CD14-positive monocyte (primary cell): ENCODE measurements at regions not wholly inside any gene's neighbourhood (a gene's known extent, or its start where the extent isn't known, plus 50 kb on each side); places are given as distances from the start of the nearest gene placed in this dataset.

Experiments
- DNase-seq, 3 donors: peaks; one replicate each; pipeline ENCODE4 v3.0.0-alpha.2; 2011 to 2022
- H2AFZ ChIP-seq: 2 replicates; pipeline ENCODE4 v1.6.0; 2012; ENCODE audit warnings: mild to moderate bottlenecking, low read depth, low read length, inconsistent platforms; ENCODE audit not compliant: insufficient read depth, poor library complexity, severe bottlenecking
- H3K27ac ChIP-seq, 2 donors: 1 replicate in 1 of 2; 2 replicates in 1 of 2; pipeline ENCODE4 v1.5.1; 2012 to 2013; ENCODE audit warnings: low read length in 2 of 2, control low read depth in 1 of 2, inconsistent platforms in 1 of 2, low read depth in 1 of 2, mild to moderate bottlenecking in 1 of 2
- H3K27me3 ChIP-seq, 2 donors: one replicate each; pipeline versions ENCODE4 v1.6.0 to v1.6.1; 2011 to 2013; ENCODE audit warnings: low read length in 2 of 2; ENCODE audit not compliant: control insufficient read depth in 2 of 2, insufficient read depth in 2 of 2
- H3K36me3 ChIP-seq, 2 donors: replicated peaks in 1 of 2; 1 replicate in 1 of 2; 2 replicates in 1 of 2; pipeline versions ENCODE4 v1.5.1 to v1.6.1; 2012 to 2013; ENCODE audit warnings: low read length in 2 of 2, control low read depth in 1 of 2, inconsistent platforms in 1 of 2, mild to moderate bottlenecking in 1 of 2; ENCODE audit not compliant: insufficient read depth in 2 of 2, control insufficient read depth in 1 of 2
- H3K4me1 ChIP-seq, 2 donors: 1 replicate in 1 of 2; 2 replicates in 1 of 2; pipeline versions ENCODE4 v1.5.1 to v1.6.1; 2012 to 2013; ENCODE audit warnings: low read length in 2 of 2, control low read depth in 1 of 2, inconsistent platforms in 1 of 2, mild to moderate bottlenecking in 1 of 2, moderate library complexity in 1 of 2; ENCODE audit not compliant: insufficient read depth in 2 of 2, control insufficient read depth in 1 of 2
- H3K4me2 ChIP-seq: replicated peaks from 2 replicates; pipeline ENCODE3; 2012; ENCODE audit warnings: low read length, moderate library complexity, mild to moderate bottlenecking; ENCODE audit not compliant: poor library complexity, severe bottlenecking; ENCODE audit errors: extremely low read depth
- H3K4me3 ChIP-seq, 3 experiments: fragments of 200-600 bp in 1 of 3; sonication (generic) in 1 of 3; replicated peaks in 1 of 3; 1 replicate in 2 of 3; 2 replicates in 1 of 3; pipeline ENCODE4 v1.5.1; 2011 to 2013; ENCODE audit warnings: low read length in 3 of 3, mild to moderate bottlenecking in 3 of 3, control low read depth in 2 of 3, low read depth in 2 of 3, inconsistent platforms in 1 of 3, moderate library complexity in 1 of 3
- H3K79me2 ChIP-seq: 2 replicates; pipeline ENCODE4 v1.6.0; 2012; ENCODE audit warnings: mild to moderate bottlenecking, control low read depth, inconsistent platforms, low read length, moderate library complexity; ENCODE audit not compliant: insufficient read depth
- H3K9ac ChIP-seq: 2 replicates; pipeline ENCODE4 v1.6.0; 2017; ENCODE audit warnings: low read length, mild to moderate bottlenecking; ENCODE audit not compliant: insufficient read depth, poor library complexity, severe bottlenecking
- H3K9me3 ChIP-seq, 2 donors: replicated peaks in 1 of 2; 1 replicate in 1 of 2; 2 replicates in 1 of 2; pipeline versions ENCODE4 v1.5.1 to v1.6.1; 2012 to 2013; ENCODE audit warnings: low read length in 2 of 2, control low read depth in 1 of 2; ENCODE audit not compliant: control insufficient read depth in 1 of 2, insufficient read depth in 1 of 2
- H4K20me1 ChIP-seq: 2 replicates; pipeline ENCODE4 v1.6.0; 2012; ENCODE audit warnings: mild to moderate bottlenecking, low read length, control low read depth, moderate library complexity; ENCODE audit not compliant: insufficient read depth
- H3K27ac Mint-ChIP-seq, 7 donors: one replicate each; pipeline ENCODE4 v1.8.0; 2020; ENCODE audit warnings: mild to moderate bottlenecking in 7 of 7, mixed read lengths in 7 of 7, moderate library complexity in 6 of 7, inconsistent platforms in 2 of 7
- H3K27me3 Mint-ChIP-seq, 3 donors: one replicate each; pipeline ENCODE4 v1.8.0; 2021 to 2022; ENCODE audit warnings: low read depth in 3 of 3, mild to moderate bottlenecking in 3 of 3, mixed read lengths in 3 of 3, moderate library complexity in 3 of 3, inconsistent platforms in 1 of 3
- H3K36me3 Mint-ChIP-seq, 2 donors: one replicate each; pipeline ENCODE4 v1.8.0; 2020; ENCODE audit warnings: mixed read lengths in 2 of 2, inconsistent platforms in 1 of 2, mild to moderate bottlenecking in 1 of 2
- H3K4me1 Mint-ChIP-seq: one replicate; pipeline ENCODE4 v1.8.0; 2020; ENCODE audit warnings: mild to moderate bottlenecking, mixed read lengths
- H3K4me3 Mint-ChIP-seq, 2 donors: one replicate each; pipeline ENCODE4 v1.8.0; 2020; ENCODE audit warnings: mild to moderate bottlenecking in 2 of 2, mixed read lengths in 2 of 2, moderate library complexity in 1 of 2
- H3K9me3 Mint-ChIP-seq, 7 donors: one replicate each; pipeline ENCODE4 v1.8.0; 2020 to 2022; ENCODE audit warnings: mixed read lengths in 7 of 7, mild to moderate bottlenecking in 6 of 7, moderate library complexity in 6 of 7, inconsistent platforms in 2 of 7
- CTCF ChIP-seq: fragments of 200-600 bp; IDR thresholded peaks from one replicate; pipeline ENCODE4 v1.8.0; 2022; ENCODE audit warnings: antibody characterized with exemption, mild to moderate bottlenecking
- WGBS: methylation state at CpG from one replicate; pipeline ENCODE4 v1.1.5; 2013; ENCODE audit warnings: missing lambda C conversion rate; ENCODE audit not compliant: insufficient coverage; 5-methylcytosine and 5-hydroxymethylcytosine counted together
- intact Hi-C, 2 donors: fragments of 100-400 bp; cut with micrococcal nuclease; formaldehyde crosslinking; loops; one replicate each; pipeline versions ENCODE4 v1.15.0 to v1.15.1; 2023

- intact Hi-C loops = no loop called here
Measured at GRCh38 chr4:124025000-124025399, 628.4 kb downstream of the SPRY1 start.

GRCh38 chr4:124025428-124025827, 628.8 kb downstream of the SPRY1 start:
- Histone ChIP-seq H3K4me1 (no peaks in the 10 kb centered on the region), H4K20me1 (no peaks in the 10 kb centered on the region), H3K9me3 (peaks cover 0 to 2% of the 10 kb centered on the region in 2 donors), H2AFZ (no peak overlapping the region), H3K36me3 (no peaks in the 10 kb centered on the region), H3K27ac (no peak overlapping the region), H3K79me2 (no peaks in the 10 kb centered on the region), H3K27me3 (no peaks in the 10 kb centered on the region), H3K9ac (no peak overlapping the region), H3K4me3 (no peak overlapping the region), H3K4me2 (no peak overlapping the region)
- H3K4me1 Mint-ChIP-seq = no peaks in the 10 kb centered on the region
- TF ChIP-seq CTCF = no peak
- H3K27ac Mint-ChIP-seq = no peak overlapping the region
- H3K36me3 Mint-ChIP-seq = no peaks in the 10 kb centered on the region
- intact Hi-C loops = no loop called here
- H3K4me3 Mint-ChIP-seq = no peak overlapping the region
- H3K9me3 Mint-ChIP-seq = peaks cover 0 to 6% (median under 1%) of the 10 kb centered on the region in 7 donors
- no peaks in the 10 kb centered on the region for H3K27me3 Mint-ChIP-seq
- 95% methylated on average over 6 of the region's 9 CpGs for WGBS
- no peak for DNase-seq

More at GRCh38 chr4:124025000-124025399, 628.4 kb downstream of the SPRY1 start:
- Mint-ChIP-seq H3K36me3 (no peaks in the 10 kb centered on the region), H3K4me3 (no peak overlapping the region), H3K27me3 (no peaks in the 10 kb centered on the region), H3K9me3 (peaks cover 0 to 6% (median 2%) of the 10 kb centered on the region in 7 donors), H3K27ac (no peak overlapping the region), H3K4me1 (no peaks in the 10 kb centered on the region)
- whole genome bisulfite sequencing = 100% methylated on average over 1 of the region's 3 CpGs
- H3K4me3 ChIP-seq = no peak overlapping the region
- H4K20me1 ChIP-seq = no peaks in the 10 kb centered on the region
- TF ChIP-seq CTCF = no peak
- no peak for DNase-seq
- no peaks in the 10 kb centered on the region for H3K27me3 ChIP-seq
- no peak overlapping the region for H3K27ac ChIP-seq
- H3K4me1 ChIP-seq = no peaks in the 10 kb centered on the region
- H3K9ac ChIP-seq = no peak overlapping the region
- H3K4me2 ChIP-seq = no peak overlapping the region
- no peak overlapping the region for H2AFZ ChIP-seq
- H3K79me2 ChIP-seq = no peaks in the 10 kb centered on the region
- H3K36me3 ChIP-seq = no peaks in the 10 kb centered on the region
- peaks cover 0 to 2% of the 10 kb centered on the region in 2 donors for H3K9me3 ChIP-seq
